ENCODE measurements at regions not wholly inside any gene's neighbourhood (a gene's known extent, or its start where the extent isn't known, plus 50 kb on each side); places are given as distances from the start of the nearest gene placed in this dataset.

DNA sequence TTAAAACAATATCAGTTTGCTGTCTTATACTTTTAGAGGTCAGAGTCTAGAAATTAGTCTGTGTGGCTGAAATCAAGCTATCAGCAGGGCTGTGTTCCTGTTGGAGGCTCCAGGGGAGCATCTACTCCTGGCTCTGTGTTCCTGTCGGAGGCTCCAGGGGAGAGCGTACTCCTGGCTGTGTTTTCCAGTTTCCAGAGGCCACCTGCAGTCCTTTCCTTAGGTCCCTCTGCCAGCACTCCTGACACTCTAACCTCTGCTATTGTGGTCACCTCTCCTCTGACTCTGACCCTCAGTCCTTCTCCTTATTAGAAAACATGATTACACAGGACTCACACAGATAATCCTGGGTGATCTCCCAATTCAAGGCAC lies 1140.7 kb upstream of the TMEM132C start:
- Histone ChIP-seq H3K4me2 (ENCODE audit: insufficient read depth in 1 of 2, low read depth in 2 of 2, low read length in 2 of 2) (no peak overlapping the region), H4K91ac (replicated peaks; ENCODE audit: insufficient read length, low read length) (no peak overlapping the region)
- POLR2A ChIA-PET (ENCODE audit: partially characterized antibody) = no interaction called here
- TF ChIP-seq YY1 (IDR thresholded peaks at IDR 0.05; ENCODE audit: low read depth, low read length) (no peak), SUZ12 (IDR thresholded peaks at IDR 0.05; ENCODE audit: low read length) (no peak), CHD2 (IDR thresholded peaks at IDR 0.05; ENCODE audit: low read length) (no peak), BACH1 (IDR thresholded peaks at IDR 0.05; ENCODE audit: low read length) (no peak), GTF2F1 (IDR thresholded peaks at IDR 0.05; ENCODE audit: borderline replicate concordance, low read depth, low read length) (no peak), KDM5A (IDR thresholded peaks at IDR 0.05; ENCODE audit: low read length) (no peak), NANOG (IDR thresholded peaks at IDR 0.05; ENCODE audit: insufficient read depth, low read depth, low read length, poor library complexity, severe bottlenecking) (no peak), RBBP5 (IDR thresholded peaks at IDR 0.05; ENCODE audit: borderline replicate concordance, low read depth, low read length) (no peak)
- TF ChIP-seq, protein P1, sequence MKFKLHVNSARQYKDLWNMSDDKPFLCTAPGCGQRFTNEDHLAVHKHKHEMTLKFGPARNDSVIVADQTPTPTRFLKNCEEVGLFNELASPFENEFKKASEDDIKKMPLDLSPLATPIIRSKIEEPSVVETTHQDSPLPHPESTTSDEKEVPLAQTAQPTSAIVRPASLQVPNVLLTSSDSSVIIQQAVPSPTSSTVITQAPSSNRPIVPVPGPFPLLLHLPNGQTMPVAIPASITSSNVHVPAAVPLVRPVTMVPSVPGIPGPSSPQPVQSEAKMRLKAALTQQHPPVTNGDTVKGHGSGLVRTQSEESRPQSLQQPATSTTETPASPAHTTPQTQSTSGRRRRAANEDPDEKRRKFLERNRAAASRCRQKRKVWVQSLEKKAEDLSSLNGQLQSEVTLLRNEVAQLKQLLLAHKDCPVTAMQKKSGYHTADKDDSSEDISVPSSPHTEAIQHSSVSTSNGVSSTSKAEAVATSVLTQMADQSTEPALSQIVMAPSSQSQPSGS (IDR thresholded peaks at IDR 0.05; ENCODE audit: low read length) = no peak

More for the DNA sequence above, 1140.7 kb upstream of the TMEM132C start:
- H3K4ac ChIP-seq (replicated peaks; ENCODE audit: insufficient read length, low read depth, low read length) = no peak overlapping the region
- H3K4me3 ChIP-seq (ENCODE audit: extremely low read depth in 1 of 4, insufficient read depth in 2 of 4, low read depth in 3 of 4, low read length in 4 of 4) = no peak overlapping the region
- H3K56ac ChIP-seq (replicated peaks; ENCODE audit: insufficient read length, low read depth, low read length) = no peak overlapping the region
- H2BK5ac ChIP-seq (ENCODE audit: low read depth, low read length) = no peak overlapping the region
- CTCF ChIA-PET (ENCODE audit: partially characterized antibody) = interaction anchor here (0.7 to 1.5 kb wide), 2 partner anchors 22 to 154 kb away, joined by 3 read pairs; no protein-coding TSS in a partner anchor
- no peak overlapping the region for H3K14ac ChIP-seq (ENCODE audit: insufficient read length)
- no peaks in the 10 kb centered on the region for H4K20me1 ChIP-seq (replicated peaks in 1 of 2; ENCODE audit: control insufficient read depth in 1 of 2, insufficient read depth in 2 of 2, low read length in 2 of 2)
- no peak overlapping the region for H2BK120ac ChIP-seq (replicated peaks; ENCODE audit: low read depth, low read length)
- H2BK20ac ChIP-seq (ENCODE audit: low read length) = no peak overlapping the region
- no peak overlapping the region for H2AFZ ChIP-seq (ENCODE audit: low read length)
- H3K79me1 ChIP-seq (ENCODE audit: low read depth, low read length) = no peaks in the 10 kb centered on the region
- no peak overlapping the region for H4K5ac ChIP-seq (ENCODE audit: insufficient read length, low read depth, low read length)
- no peaks in the 10 kb centered on the region for H3K79me2 ChIP-seq (ENCODE audit: control insufficient read depth in 1 of 2, insufficient read depth in 2 of 2, low read length in 2 of 2)
- no peaks in the 10 kb centered on the region; a peak in 1 of 7 replicates for H3K4me1 ChIP-seq (replicated peaks in 1 of 4; ENCODE audit: control insufficient read depth in 3 of 4, insufficient read depth in 4 of 4, low read length in 3 of 4)
- H3K9ac ChIP-seq (replicated peaks in 1 of 4; ENCODE audit: extremely low read depth in 1 of 4, low read depth in 3 of 4, low read length in 3 of 4) = no peak overlapping the region
- no peak overlapping the region for H3K27ac ChIP-seq (ENCODE audit: low read depth, low read length)
- H4K8ac ChIP-seq (ENCODE audit: extremely low read depth, insufficient read depth, low read length) = no peak overlapping the region
- H2BK15ac ChIP-seq (ENCODE audit: low read length) = no peak overlapping the region
- H3K27me3 ChIP-seq (replicated peaks in 1 of 4; ENCODE audit: control insufficient read depth in 3 of 4, extremely low read depth in 1 of 4, insufficient read depth in 3 of 4, low read length in 3 of 4) = no peaks in the 10 kb centered on the region
- H3K23ac ChIP-seq (ENCODE audit: insufficient read length) = no peak overlapping the region
- WGBS, 2 experiments (ENCODE audit: extremely low coverage in 1 of 2, insufficient coverage in 1 of 2, insufficient read length in 1 of 2, insufficient replicate concordance in 2 of 2, low coverage in 1 of 2, low lambda C conversion rate in 2 of 2, missing lambda C conversion rate in 1 of 2) = 93% methylated on average over 2 of the region's 2 CpGs; no CpG with 5 or more reads in 1 of the 2 experiments
- no peak overlapping the region for H3K18ac ChIP-seq (ENCODE audit: extremely low read depth, low read length)
- H3K9me3 ChIP-seq (ENCODE audit: insufficient read depth in 2 of 2, low read depth in 1 of 2, low read length in 1 of 2) = no peaks in the 10 kb centered on the region
- H2AK5ac ChIP-seq (ENCODE audit: low read depth, low read length) = no peak overlapping the region
- H3K36me3 ChIP-seq (ENCODE audit: control insufficient read depth in 2 of 4, insufficient read depth in 4 of 4, low read length in 3 of 4) = no peaks in the 10 kb centered on the region
- H2BK12ac ChIP-seq (ENCODE audit: low read depth, low read length) = no peak overlapping the region
- FAIRE-seq = no peak
- no peaks in the 10 kb centered on the region for H3K23me2 ChIP-seq (ENCODE audit: low read depth, low read length)
- DNase-seq (ENCODE audit: low read depth in 1 of 2, low spot score in 2 of 2) = no peak
